Activated B cell treated with CpG ODN at 0.5 μM for 24 hours (primary cell): ENCODE measurements at regions not wholly inside any gene's neighbourhood (a gene's known extent, or its start where the extent isn't known, plus 50 kb on each side); places are given as distances from the start of the nearest gene placed in this dataset.

Experiments used
- ATAC-seq: fragments of 200-7000 bp; cut with Tn5 transposase; one replicate; pipeline ENCODE4 v1.10.0; 2021; ENCODE audit warnings: low read depth, mild to moderate bottlenecking, moderate library complexity
- CTCF ChIA-PET: fragments of 350-600 bp; sonication (Branson Sonifier 250); formaldehyde crosslinking; loops from one replicate; lab custom pipeline; 2021; ENCODE audit warnings: antibody characterized with exemption; lab: Charles Lee
- POLR2A ChIA-PET: fragments of 350-600 bp; sonication (Branson Sonifier 250); formaldehyde crosslinking; loops from one replicate; lab custom pipeline; 2021; ENCODE audit warnings: antibody characterized with exemption; lab: Charles Lee
- DNase-seq: peaks from one replicate; pipeline ENCODE4 v3.0.0; 2022
- H3K27ac Mint-ChIP-seq: one replicate; pipeline ENCODE4 v1.8.0; 2020; ENCODE audit warnings: mixed read lengths
- H3K27me3 Mint-ChIP-seq: one replicate; pipeline ENCODE4 v1.8.0; 2021; ENCODE audit warnings: mixed read lengths
- H3K36me3 Mint-ChIP-seq: one replicate; pipeline ENCODE4 v1.8.0; 2021; ENCODE audit warnings: low read depth, mixed read lengths
- H3K4me1 Mint-ChIP-seq: one replicate; pipeline ENCODE4 v1.8.0; 2021; ENCODE audit warnings: mixed read lengths
- H3K4me3 Mint-ChIP-seq: one replicate; pipeline ENCODE4 v1.8.0; 2020; ENCODE audit warnings: mild to moderate bottlenecking, mixed read lengths
- H3K9me3 Mint-ChIP-seq: one replicate; pipeline ENCODE4 v1.8.0; 2020; ENCODE audit warnings: mixed read lengths
- intact Hi-C: fragments of 100-400 bp; cut with micrococcal nuclease; formaldehyde crosslinking; loops from one replicate; pipeline ENCODE4 v1.15.1; 2024
- TF ChIP-seq, protein P1 (sequence below): fragments of 200-600 bp; IDR thresholded peaks from one replicate; pipeline ENCODE4 v1.8.0; 2022; ENCODE audit warnings: antibody characterized with exemption, mild to moderate bottlenecking

DNA sequence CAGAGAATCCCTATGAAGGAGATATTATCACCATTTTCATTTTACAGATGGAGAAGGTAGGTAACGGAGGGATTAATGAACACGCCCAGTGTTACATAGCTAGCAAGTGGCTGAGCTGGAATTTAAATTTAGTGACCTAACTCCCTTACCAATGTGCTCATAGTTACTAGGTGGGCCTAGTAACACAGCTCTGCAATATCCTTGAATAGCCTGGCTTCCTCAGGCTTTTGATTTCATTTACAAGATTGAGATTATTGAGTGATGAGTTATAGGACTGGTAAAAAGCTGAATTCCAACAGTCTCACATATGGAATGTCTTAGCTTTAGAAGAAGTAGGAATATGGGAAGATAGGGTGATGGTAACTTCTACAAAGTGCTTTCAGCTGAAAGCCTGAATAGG is 336.3 kb upstream of the KIF2A start:
- H3K27me3 Mint-ChIP-seq = peaks cover 4% of the 10 kb centered on the region
- DNase-seq (no peak), ATAC-seq (no peak)
- TF ChIP-seq, protein P1, sequence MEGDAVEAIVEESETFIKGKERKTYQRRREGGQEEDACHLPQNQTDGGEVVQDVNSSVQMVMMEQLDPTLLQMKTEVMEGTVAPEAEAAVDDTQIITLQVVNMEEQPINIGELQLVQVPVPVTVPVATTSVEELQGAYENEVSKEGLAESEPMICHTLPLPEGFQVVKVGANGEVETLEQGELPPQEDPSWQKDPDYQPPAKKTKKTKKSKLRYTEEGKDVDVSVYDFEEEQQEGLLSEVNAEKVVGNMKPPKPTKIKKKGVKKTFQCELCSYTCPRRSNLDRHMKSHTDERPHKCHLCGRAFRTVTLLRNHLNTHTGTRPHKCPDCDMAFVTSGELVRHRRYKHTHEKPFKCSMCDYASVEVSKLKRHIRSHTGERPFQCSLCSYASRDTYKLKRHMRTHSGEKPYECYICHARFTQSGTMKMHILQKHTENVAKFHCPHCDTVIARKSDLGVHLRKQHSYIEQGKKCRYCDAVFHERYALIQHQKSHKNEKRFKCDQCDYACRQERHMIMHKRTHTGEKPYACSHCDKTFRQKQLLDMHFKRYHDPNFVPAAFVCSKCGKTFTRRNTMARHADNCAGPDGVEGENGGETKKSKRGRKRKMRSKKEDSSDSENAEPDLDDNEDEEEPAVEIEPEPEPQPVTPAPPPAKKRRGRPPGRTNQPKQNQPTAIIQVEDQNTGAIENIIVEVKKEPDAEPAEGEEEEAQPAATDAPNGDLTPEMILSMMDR = no peak
- no peak overlapping the region for H3K4me3 Mint-ChIP-seq
- no peaks in the 10 kb centered on the region for H3K36me3 Mint-ChIP-seq
- ChIA-PET POLR2A (no interaction called here), CTCF (no interaction called here)
- H3K4me1 Mint-ChIP-seq = no peaks in the 10 kb centered on the region
- H3K27ac Mint-ChIP-seq = no peak overlapping the region
- intact Hi-C loops = no loop called here
- H3K9me3 Mint-ChIP-seq = no peaks in the 10 kb centered on the region

DNA sequence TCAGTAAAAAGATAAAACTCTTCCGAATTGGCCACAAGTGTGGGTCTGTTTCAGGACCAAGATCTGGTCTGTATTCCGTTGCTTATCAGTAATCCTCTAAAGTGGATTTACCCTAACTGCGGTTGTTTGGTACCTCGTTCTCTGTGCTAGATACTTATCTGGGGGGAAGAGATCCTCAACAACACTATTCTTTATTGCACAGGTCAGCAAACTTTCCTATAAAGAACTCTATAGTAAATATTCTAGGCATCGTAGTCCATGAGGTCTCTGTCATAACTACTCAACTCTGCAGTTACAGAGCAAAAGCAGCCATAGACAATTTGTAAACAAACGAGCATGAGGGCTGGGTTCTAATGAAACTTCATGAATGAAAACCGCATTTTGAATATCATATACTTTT is 335.8 kb upstream of the KIF2A start:
- POLR2A ChIA-PET = no interaction called here
- no peak overlapping the region for H3K27ac Mint-ChIP-seq
- no peaks in the 10 kb centered on the region for H3K9me3 Mint-ChIP-seq
- intact Hi-C loops = no loop called here
- no peaks in the 10 kb centered on the region for H3K36me3 Mint-ChIP-seq
- peaks cover 4% of the 10 kb centered on the region for H3K27me3 Mint-ChIP-seq
- no peaks in the 10 kb centered on the region for H3K4me1 Mint-ChIP-seq
- no peak overlapping the region for H3K4me3 Mint-ChIP-seq
- DNase-seq (no peak), ATAC-seq (no peak)
- CTCF ChIA-PET = no interaction called here
- TF ChIP-seq, protein P1 = no peak

DNA sequence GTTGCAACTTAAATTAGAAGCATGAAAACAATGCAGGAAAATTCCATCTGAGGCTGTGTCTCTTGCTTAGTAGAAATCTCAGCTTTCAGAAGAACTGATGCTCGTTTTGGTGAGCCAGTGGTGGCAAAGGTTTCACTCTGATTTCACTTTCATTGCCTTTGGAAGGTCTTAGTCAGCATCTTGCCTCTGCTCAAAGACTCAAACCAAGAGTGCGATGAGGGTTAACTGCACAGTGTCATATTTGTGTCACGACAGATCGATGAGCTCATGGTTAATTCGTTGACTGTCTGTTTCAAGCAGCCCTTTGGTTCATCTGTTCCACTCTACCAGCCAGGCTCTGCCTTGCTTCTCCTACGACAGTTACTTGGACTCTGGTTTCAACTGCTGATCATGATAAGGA is 331.3 kb upstream of the KIF2A start:
- TF ChIP-seq, protein P1 = no peak
- H3K4me1 Mint-ChIP-seq = no peaks in the 10 kb centered on the region
- ATAC-seq (no peak), DNase-seq (no peak)
- no peaks in the 10 kb centered on the region for H3K36me3 Mint-ChIP-seq
- H3K4me3 Mint-ChIP-seq = no peak overlapping the region
- POLR2A ChIA-PET = no interaction called here
- H3K27ac Mint-ChIP-seq = no peak overlapping the region
- H3K27me3 Mint-ChIP-seq = peaks cover 4% of the 10 kb centered on the region
- CTCF ChIA-PET = no interaction called here
- intact Hi-C loops = no loop called here
- no peaks in the 10 kb centered on the region for H3K9me3 Mint-ChIP-seq

DNA sequence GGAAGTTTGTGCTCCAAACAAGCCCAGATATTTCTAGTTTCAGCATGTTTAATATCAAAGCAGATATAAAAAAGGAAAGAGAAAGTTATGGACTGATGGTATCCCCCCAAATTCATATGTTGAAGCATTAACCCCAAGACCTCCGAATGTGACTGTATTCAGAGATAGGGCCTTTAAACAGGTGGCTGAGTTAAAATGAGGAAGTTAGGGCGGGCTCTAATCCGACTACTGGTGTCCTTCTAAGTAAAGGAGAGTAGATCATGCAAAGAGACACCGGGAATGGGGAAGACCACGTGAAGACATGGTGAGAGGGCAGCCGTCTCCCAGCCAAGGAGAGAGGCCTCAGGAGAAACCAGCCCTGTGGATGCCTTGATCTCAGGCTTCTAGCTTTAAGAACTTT is 324.1 kb upstream of the KIF2A start:
- Mint-ChIP-seq H3K4me1 (no peaks in the 10 kb centered on the region), H3K36me3 (no peaks in the 10 kb centered on the region), H3K27me3 (no peaks in the 10 kb centered on the region), H3K4me3 (no peak overlapping the region), H3K9me3 (peaks cover 1% of the 10 kb centered on the region), H3K27ac (no peak overlapping the region)
- ChIA-PET POLR2A (no interaction called here), CTCF (no interaction called here)
- DNase-seq = no peak
- TF ChIP-seq, protein P1 = no peak
- ATAC-seq = no peak
- intact Hi-C loops = no loop called here

DNA sequence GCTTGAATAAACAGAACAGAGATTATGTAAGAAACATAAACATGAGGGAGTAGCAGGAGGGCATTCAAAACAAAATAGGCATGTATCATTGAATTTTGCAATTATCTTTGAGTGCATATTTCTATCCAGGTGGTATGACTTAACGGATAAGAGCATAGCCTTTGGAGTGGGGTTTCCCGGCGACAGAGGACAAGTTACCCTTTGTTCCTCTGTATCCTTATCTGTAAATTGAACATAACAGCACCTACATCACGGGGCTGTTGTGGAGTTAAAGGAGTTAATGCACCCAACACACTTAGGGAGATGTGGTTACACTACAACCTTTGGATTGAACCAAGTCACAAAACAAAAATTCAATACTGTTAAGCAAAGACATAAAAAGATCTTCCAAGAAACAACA is 314.6 kb upstream of the KIF2A start:
- Mint-ChIP-seq H3K27me3 (peaks cover 2% of the 10 kb centered on the region), H3K36me3 (no peaks in the 10 kb centered on the region), H3K4me3 (no peak overlapping the region), H3K27ac (no peak overlapping the region), H3K4me1 (no peaks in the 10 kb centered on the region), H3K9me3 (peaks cover 8% of the 10 kb centered on the region)
- TF ChIP-seq, protein P1 = no peak
- intact Hi-C loops = no loop called here
- POLR2A ChIA-PET = no interaction called here
- CTCF ChIA-PET = no interaction called here
- no peak for ATAC-seq
- DNase-seq = no peak
